ENCODE measurements at regions not wholly inside any gene's neighbourhood (a gene's known extent, or its start where the extent isn't known, plus 50 kb on each side); places are given as distances from the start of the nearest gene placed in this dataset.

DNA sequence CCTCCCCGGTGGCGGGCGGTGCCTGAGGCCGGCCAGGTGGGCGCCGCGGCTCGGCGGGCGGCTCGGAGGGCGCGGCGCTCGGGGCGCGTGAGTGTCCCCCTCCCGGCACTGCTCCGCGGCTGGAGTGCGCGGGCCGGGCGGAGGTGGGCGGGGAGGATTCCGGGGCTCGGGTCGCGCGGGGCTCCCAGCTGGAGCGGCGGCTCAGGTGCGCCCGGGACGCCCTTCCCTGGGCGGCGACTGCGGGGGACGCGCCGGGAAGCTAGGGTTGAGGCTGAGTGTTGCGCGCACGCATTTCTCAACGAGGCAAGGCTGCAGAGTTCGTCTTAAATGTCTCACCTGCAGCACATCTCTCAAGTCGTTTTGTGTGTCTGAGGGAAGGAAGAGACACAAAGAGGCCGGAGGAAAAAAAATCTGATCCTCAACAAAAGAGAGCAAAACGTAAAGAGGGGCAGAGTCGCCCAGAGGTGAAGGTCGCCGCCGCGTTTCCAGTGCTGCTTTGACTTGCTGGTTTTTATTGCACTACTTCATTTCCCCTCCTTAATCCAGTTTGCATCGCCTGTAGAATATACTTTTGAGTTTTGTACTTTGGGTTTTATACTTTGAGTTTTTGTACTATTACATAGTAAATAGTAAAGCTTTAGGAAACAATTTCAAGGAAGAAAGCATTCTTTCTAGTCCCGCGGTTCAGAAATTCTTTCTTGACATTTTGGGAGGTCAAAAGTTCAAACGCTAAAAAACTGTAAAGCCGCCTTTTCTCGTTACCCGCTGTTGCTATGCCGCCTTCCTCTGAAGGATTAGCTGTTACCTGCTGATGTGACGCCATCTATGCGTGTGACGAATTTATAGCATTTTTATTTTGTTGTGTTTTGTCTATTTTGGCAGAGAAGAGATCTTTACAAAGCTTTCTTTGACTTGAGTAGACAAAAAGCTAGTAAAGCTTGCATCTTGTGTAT, 106.5 kb upstream of the STOX2 start:
- TF ChIP-seq, protein P1, sequence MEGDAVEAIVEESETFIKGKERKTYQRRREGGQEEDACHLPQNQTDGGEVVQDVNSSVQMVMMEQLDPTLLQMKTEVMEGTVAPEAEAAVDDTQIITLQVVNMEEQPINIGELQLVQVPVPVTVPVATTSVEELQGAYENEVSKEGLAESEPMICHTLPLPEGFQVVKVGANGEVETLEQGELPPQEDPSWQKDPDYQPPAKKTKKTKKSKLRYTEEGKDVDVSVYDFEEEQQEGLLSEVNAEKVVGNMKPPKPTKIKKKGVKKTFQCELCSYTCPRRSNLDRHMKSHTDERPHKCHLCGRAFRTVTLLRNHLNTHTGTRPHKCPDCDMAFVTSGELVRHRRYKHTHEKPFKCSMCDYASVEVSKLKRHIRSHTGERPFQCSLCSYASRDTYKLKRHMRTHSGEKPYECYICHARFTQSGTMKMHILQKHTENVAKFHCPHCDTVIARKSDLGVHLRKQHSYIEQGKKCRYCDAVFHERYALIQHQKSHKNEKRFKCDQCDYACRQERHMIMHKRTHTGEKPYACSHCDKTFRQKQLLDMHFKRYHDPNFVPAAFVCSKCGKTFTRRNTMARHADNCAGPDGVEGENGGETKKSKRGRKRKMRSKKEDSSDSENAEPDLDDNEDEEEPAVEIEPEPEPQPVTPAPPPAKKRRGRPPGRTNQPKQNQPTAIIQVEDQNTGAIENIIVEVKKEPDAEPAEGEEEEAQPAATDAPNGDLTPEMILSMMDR (IDR thresholded peaks at IDR 0.05; ENCODE audit: extremely low read depth, missing control alignments), result no peak
- DNase-seq (ENCODE audit: low spot score), result no peak

DNA sequence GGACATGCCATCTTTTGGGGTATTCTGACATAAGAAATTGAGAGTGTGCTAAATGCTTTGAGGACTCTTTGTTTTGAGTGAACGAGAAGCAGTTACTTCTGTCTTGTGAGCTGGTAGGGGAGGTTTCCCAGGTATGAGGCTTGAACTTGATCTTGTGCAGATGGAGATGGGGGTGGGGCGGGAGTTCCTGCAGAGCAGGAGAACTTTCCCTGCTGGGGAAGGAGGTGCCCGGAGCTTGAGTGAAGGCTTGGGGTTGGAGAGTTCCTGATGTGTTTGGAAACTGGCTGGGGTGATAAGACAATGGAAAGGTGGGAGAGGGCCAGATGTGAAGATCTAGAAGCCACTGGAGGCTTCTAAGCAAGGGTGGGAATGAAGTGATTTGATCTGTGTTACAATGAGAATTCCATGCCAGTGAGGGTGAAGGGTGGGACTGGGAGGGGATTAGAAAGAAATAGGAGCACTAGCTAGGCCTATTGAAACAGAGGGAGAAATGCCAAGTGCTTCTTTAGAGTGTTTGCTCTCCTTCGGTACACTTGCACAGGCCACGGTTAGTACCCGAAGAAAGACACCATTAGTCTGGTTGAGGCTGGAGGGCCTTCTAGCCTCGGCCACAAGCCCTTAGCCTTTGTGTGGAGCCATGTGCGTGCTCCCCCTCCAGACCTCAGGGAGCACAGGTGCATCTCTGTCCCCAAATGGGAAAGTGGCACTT, 103.5 kb upstream of the STOX2 start:
- no peak for DNase-seq (ENCODE audit: low spot score)
- TF ChIP-seq, protein P1 (IDR thresholded peaks at IDR 0.05; ENCODE audit: extremely low read depth, missing control alignments), result no peak

DNA sequence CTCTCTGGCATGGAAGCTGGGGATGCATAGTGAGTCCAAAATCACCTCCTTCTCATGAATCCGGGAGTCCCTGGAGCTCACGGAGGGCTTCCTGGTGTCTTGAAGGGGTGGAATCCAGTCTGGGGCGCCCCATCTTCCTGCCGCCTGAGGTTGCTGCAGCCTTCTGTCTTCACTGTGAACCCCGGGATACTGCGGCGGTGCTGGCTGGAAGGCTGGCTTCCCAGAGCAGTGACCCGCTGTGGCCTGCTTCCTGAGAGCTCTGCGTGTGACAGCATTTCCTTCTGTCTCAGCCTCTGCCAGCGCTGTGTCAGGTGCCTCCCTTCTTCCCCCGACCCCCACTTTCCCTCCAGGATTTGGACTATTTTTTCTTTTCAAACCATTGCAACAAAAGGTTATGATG, 98.8 kb upstream of the STOX2 start:
- no peak for DNase-seq (ENCODE audit: low spot score)
- TF ChIP-seq, protein P1 (IDR thresholded peaks at IDR 0.05; ENCODE audit: extremely low read depth, missing control alignments), result no peak

DNA sequence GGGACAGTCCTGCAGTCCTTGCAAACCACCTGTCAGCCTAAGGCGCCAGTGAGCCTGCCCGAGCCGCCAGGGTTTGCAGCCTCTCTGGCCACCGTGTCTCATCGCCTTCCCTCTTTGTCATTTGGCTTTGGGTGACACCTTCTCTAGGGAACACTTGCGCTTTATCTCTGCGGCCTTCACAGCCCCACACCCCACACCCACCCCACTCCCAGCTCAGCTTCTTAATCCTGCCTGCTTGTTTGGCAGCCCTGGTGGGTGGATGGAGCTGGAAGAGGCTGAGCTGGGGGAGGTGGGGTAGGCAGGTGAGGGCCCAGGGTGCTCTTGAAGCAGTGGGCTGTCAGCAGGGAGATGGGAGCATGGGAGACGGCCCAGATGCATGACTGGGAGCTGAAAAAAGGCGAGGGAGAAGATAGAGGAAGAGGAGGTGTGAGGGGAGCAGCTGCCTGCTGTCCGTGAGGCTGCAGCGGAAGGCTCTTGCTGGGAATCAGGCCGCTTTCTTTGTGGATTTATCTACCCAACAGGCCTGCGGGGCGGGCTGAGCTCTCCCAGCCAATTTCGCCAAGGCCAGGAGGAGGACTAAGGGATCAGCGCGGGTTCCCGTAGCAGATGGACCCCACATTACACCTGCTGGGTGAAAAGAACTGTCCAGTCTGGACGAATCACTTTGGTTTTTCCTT, 97.5 kb upstream of the STOX2 start:
- TF ChIP-seq, protein P1 (IDR thresholded peaks at IDR 0.05; ENCODE audit: extremely low read depth, missing control alignments), result no peak
- no peak for DNase-seq (ENCODE audit: low spot score)

DNA sequence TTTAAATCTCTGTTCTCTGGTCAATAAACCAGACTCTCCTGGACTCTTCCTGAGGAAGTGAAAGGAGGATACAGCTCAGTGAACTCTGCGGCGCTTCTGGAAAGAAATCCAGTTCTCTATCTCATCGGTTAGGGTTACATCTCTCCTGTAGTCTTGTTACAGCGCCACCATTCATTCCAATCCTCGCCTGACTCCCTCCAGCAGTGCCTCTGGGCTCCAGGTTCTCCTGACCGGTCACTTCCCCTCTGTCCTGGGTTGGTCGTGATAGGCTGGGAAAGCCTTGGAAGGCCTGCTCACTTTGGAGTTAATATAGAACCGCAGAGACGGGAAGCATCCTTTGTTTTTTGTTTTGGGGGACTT, 97.0 kb upstream of the STOX2 start:
- TF ChIP-seq, protein P1 (IDR thresholded peaks at IDR 0.05; ENCODE audit: extremely low read depth, missing control alignments), result no peak
- DNase-seq (ENCODE audit: low spot score), result no peak

DNA sequence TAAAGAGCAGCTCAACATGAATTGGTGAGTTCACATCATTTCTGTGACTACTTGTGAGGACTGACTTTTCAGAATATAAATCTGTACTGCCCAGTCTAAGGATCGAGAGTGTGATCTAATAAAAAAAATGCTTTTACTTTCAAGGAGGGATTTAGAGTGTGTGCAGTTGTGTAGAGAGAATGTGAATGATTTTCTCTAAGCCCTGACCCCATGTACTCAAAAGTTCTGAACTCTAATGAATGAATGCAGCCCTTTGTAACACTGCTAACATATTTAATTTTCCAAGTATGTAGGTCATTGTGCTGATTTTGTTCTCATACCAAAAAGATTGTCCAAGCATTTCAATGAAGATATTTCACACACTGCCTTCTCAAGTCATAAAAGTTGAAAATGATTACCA, 92.5 kb upstream of the STOX2 start:
- TF ChIP-seq, protein P1 (IDR thresholded peaks at IDR 0.05; ENCODE audit: extremely low read depth, missing control alignments), result no peak
- no peak for DNase-seq (ENCODE audit: low spot score)

DNA sequence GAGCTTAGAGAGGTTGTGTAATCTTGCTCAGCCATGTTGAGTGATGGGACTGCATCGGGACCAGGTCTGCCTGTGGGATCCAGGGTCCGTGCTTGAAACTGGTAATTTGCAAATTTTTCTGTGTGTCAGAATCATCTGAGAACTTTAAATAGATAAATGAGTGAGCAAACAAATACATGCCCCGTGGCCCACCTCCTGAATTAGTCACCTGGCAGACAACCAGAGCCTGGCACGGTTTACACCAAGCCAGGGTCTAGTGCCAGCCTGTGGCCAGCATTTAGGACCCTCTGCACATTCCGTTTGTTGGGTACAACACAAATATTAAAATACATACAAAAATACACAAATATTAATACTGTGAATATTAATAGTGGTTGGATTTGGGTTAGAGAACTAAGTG, 90.6 kb upstream of the STOX2 start:
- TF ChIP-seq, protein P1 (IDR thresholded peaks at IDR 0.05; ENCODE audit: extremely low read depth, missing control alignments), result no peak
- no peak for DNase-seq (ENCODE audit: low spot score)
